Tibial nerve (tissue), 4 donors: ENCODE measurements at regions not wholly inside any gene's neighbourhood (a gene's known extent, or its start where the extent isn't known, plus 50 kb on each side); places are given as distances from the start of the nearest gene placed in this dataset.

ENCODE experiments used
- CTCF ChIP-seq, 5 experiments: fragments of 200-600 bp in 3 of 5; fragments of 450-650 bp in 2 of 5; sonication (generic) in 3 of 5; IDR thresholded peaks; one replicate each; pipeline ENCODE4 v1.5.1; 2016 to 2019; ENCODE audit warnings: antibody characterized with exemption in 5 of 5, mild to moderate bottlenecking in 3 of 5, moderate library complexity in 2 of 5
- EP300 ChIP-seq, 2 donors: sonication (generic); formaldehyde crosslinking; IDR thresholded peaks; one replicate each; pipeline ENCODE4 v1.6.1; 2017; ENCODE audit warnings: antibody characterized with exemption in 2 of 2, mild to moderate bottlenecking in 1 of 2
- POLR2A ChIP-seq, 2 donors: fragments of 450-650 bp; IDR thresholded peaks; one replicate each; pipeline ENCODE4 v1.6.1; 2017; ENCODE audit warnings: antibody characterized with exemption in 2 of 2, mild to moderate bottlenecking in 2 of 2, moderate library complexity in 2 of 2

- no peak for TF ChIP-seq POLR2A (IDR thresholded peaks at IDR 0.05)
- TF ChIP-seq CTCF (IDR thresholded peaks at IDR 0.05) = no peak
- no peak for TF ChIP-seq EP300 (IDR thresholded peaks at IDR 0.05)
Measured at GRCh38 chr2:66306483-66306882, 128.4 kb upstream of the MEIS1 start.
